ENCODE measurements at regions not wholly inside any gene's neighbourhood (a gene's known extent, or its start where the extent isn't known, plus 50 kb on each side); places are given as distances from the start of the nearest gene placed in this dataset.

DNA sequence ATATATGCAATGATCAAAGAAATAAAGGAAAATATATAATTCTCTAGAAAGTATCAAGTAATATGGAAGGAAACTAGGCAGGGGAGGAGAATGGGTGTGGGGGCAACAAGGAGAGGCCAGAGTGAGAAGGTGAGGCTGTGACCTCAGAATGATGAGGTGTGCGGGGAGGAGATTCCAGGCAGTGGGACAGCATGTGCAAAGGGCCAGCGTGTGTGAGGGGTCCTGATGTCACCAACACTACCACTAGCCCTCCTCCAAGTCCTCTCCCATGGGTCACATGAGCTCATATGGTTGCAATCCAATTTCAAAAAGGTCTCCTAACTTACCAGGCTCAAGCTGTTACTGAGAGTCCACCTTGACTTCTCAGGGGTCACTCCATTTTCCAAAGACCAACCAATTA, 463.9 kb downstream of the MN1 start:
- Histone ChIP-seq H3K4me1 (no peaks in the 10 kb centered on the region), H3K27ac (no peak overlapping the region), H3K4me3 (no peak overlapping the region), H3K36me3 (no peaks in the 10 kb centered on the region), H3K9me3 (peaks cover 5 to 18% of the 10 kb centered on the region in 2 donors), H3K27me3 (no peaks in the 10 kb centered on the region)
- intact Hi-C loops (cut with DNase I), result no loop called here
- no peak for DNase-seq (ENCODE audit: low spot score in 2 of 2)
- no peak for TF ChIP-seq CTCF (IDR thresholded peaks at IDR 0.05)

- intact Hi-C loops (cut with DNase I), result no loop called here
- H3K27ac ChIP-seq, result no peak overlapping the region
- no peak for DNase-seq (ENCODE audit: low spot score in 2 of 2)
- H3K4me3 ChIP-seq, result no peak overlapping the region
- H3K36me3 ChIP-seq, result no peaks in the 10 kb centered on the region
- H3K27me3 ChIP-seq, result no peaks in the 10 kb centered on the region
- no peaks in the 10 kb centered on the region for H3K4me1 ChIP-seq
- TF ChIP-seq CTCF (IDR thresholded peaks at IDR 0.05), result no peak
- H3K9me3 ChIP-seq, result peaks cover 5 to 30% of the 10 kb centered on the region in 2 donors
Observed at GRCh38 chr22:27340047-27340446, 461.5 kb downstream of the MN1 start.

GRCh38 chr22:27344546-27344945, 457.0 kb downstream of the MN1 start:
- intact Hi-C loops (cut with DNase I), result no loop called here
- no peak overlapping the region for H3K4me3 ChIP-seq
- TF ChIP-seq CTCF (IDR thresholded peaks at IDR 0.05), result no peak
- H3K27me3 ChIP-seq, result no peaks in the 10 kb centered on the region
- no peak overlapping the region for H3K27ac ChIP-seq
- no peaks in the 10 kb centered on the region for H3K36me3 ChIP-seq
- H3K9me3 ChIP-seq, result peaks cover 5 to 30% of the 10 kb centered on the region in 2 donors
- H3K4me1 ChIP-seq, result no peaks in the 10 kb centered on the region
- no peak for DNase-seq (ENCODE audit: low spot score in 2 of 2)

- intact Hi-C loops (cut with DNase I), result no loop called here
- no peaks in the 10 kb centered on the region for H3K4me1 ChIP-seq
- DNase-seq (ENCODE audit: low spot score in 2 of 2), result no peak
- no peak for TF ChIP-seq CTCF (IDR thresholded peaks at IDR 0.05)
- no peaks in the 10 kb centered on the region for H3K36me3 ChIP-seq
- H3K27me3 ChIP-seq, result no peaks in the 10 kb centered on the region
- H3K9me3 ChIP-seq, result peaks cover 5 to 30% of the 10 kb centered on the region in 2 donors
- no peak overlapping the region for H3K4me3 ChIP-seq
- no peak overlapping the region for H3K27ac ChIP-seq
Observed at GRCh38 chr22:27345691-27346090, 455.9 kb downstream of the MN1 start.

- no peak for DNase-seq (ENCODE audit: low spot score in 2 of 2)
- Histone ChIP-seq H3K27ac (no peak overlapping the region), H3K4me1 (no peaks in the 10 kb centered on the region), H3K27me3 (no peaks in the 10 kb centered on the region), H3K36me3 (no peaks in the 10 kb centered on the region), H3K9me3 (peaks cover 0 to 12% of the 10 kb centered on the region in 2 donors), H3K4me3 (no peak overlapping the region)
- no peak for TF ChIP-seq CTCF (IDR thresholded peaks at IDR 0.05)
- intact Hi-C loops (cut with DNase I), result no loop called here
Observed at GRCh38 chr22:27347951-27348350, 453.6 kb downstream of the MN1 start.

GRCh38 chr22:27348634-27349033, 452.9 kb downstream of the MN1 start:
- Histone ChIP-seq H3K9me3 (peaks cover 0 to 8% of the 10 kb centered on the region in 2 donors), H3K4me3 (no peak overlapping the region), H3K27ac (no peak overlapping the region), H3K36me3 (no peaks in the 10 kb centered on the region), H3K4me1 (no peaks in the 10 kb centered on the region), H3K27me3 (no peaks in the 10 kb centered on the region)
- DNase-seq (ENCODE audit: low spot score in 2 of 2), result no peak
- intact Hi-C loops (cut with DNase I), result no loop called here
- no peak for TF ChIP-seq CTCF (IDR thresholded peaks at IDR 0.05)
